Brain pericyte (primary cell): ENCODE measurements at regions not wholly inside any gene's neighbourhood (a gene's known extent, or its start where the extent isn't known, plus 50 kb on each side); places are given as distances from the start of the nearest gene placed in this dataset.

Experiments
- DNase-seq: peaks from one replicate; pipeline ENCODE4 v3.0.0-alpha.2; 2012; ENCODE audit warnings: low read depth, low spot score

DNA sequence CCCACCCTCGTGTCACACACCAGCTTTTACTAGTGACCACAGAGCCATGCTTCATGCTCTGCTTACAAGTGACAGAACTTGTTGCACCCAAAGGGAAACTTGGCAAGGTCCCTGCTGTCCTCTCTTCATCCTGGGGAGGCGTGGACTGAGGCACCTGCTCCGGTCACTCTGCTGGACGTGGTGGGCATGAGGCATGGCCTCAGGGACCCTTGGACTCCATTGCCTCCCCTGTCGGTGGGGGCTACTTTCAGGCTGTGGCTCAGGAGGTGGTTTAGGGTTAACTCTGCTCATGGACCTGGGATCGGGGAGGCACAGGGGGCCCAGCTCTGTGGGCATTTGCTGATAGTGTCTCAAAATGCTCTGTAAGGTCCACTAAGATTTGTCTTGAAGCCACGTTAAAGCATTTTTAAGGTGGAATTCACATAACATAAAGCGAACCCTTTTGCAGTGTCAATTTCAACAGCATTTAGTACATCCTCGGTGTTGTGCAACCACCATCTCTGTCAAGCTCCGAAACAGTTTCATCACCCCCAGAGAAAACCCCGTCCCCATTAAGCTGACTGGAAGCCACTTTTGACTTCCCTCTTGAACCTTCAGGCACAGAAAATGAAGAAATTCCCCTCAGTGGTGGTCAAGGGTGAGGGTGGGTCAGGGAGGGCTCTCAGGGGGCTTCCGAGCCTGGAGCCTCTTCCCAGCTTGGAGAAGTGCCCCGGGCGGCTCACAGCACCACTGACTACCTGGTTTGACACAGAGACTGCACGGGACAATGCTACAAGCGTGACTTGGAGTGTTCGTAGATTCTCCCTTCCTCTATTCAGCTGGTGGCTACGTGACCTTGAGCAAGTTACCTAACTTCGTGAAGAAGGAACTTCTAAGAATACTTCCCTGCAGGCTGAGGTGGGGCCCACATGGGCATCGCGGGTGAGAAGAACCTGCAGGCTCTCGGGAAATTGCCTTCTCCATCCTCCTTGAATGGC lies 100.0 kb upstream of the HDAC4 start:
- DNase-seq, result no peak

DNA sequence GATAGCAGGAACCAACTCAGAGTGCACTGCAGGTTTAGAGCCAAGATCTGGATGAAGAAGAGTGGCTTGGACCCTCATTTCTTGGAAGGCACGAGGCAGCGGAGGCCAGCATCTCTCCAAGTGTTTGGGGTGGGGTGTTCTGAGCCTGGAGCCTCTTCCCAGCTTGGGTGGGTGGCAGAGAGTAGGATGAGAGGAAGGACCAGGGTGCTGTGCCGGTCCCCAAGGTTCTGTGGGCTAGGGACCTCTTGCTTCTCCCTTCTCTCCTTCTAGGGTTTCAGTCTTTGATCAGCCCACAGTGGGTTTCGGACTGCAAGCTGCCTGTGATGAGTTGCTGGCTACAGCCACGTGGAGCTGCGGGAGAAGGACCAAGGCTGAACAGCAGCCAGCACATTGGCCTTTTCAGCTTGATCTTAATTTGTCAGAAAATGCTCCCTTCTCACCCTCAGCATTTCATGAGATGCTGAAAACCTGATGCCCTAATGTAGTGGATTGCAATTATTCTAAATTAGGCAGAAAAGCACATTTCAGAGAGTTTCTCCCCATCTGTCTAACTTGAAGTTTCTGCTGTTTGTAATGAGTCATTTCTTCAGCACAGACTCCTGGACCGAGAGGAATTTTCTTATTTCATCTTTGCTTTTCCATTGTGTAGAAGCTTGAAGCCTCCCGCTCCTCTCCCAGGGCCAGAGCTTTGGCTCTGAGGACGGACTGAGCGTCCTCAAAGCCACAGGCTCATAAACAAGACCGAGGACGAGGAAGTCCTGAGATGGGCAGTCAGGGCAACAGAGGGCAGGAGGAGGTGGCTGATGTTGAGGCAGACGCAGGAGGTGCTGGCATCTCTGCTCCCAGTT lies 99.1 kb upstream of the HDAC4 start:
- no peak for DNase-seq

DNA sequence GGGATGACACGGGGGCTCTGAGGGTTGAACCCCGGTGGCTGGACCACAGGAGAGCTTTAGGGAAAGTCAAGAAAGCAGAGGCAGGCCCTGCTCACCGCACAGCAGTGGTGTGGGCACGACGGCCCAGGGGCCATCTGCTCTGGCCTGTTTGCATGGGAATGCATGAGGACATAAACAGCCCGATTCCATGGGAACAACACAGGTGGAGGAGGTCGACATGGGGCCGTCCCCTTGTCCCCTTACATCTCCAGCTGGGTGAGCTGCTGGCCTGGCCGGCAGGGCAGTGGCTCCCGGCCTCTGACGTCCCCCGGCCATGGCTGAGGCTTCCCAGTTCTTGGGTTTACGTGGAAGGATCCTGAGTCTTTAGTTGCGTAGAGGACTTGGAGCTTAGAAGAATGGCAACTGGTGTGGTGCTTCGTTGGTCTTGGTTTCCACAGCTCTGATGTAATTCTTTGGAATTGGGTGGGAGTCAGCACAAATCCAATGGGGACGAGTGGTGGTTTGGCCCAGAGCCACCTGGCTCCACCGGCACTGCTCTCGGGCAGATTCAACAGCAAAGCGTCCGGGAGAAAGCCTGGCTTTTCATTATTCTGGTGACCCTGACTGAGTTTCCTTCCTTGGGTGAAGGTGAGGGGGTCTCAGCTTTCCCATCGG lies 98.3 kb upstream of the HDAC4 start:
- no peak for DNase-seq

DNA sequence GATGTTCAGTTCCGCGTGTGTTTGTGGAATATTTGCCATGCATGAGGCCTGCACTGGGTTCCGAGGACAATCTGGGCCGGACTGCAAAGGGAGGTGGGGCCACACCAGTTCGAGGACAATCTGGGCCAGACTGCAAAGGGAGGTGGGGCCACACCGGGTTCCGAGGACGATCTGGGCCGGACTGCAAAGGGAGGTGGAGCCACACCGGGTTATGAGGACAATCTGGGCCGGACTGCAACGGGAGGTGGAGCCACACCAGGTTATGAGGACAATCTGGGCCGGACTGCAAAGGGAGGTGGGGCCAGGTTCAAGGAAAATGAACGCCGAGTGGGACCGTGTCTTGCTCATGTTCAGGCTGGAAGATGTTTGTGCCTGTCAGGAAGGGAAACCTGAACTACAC lies 97.8 kb upstream of the HDAC4 start:
- no peak for DNase-seq

DNA sequence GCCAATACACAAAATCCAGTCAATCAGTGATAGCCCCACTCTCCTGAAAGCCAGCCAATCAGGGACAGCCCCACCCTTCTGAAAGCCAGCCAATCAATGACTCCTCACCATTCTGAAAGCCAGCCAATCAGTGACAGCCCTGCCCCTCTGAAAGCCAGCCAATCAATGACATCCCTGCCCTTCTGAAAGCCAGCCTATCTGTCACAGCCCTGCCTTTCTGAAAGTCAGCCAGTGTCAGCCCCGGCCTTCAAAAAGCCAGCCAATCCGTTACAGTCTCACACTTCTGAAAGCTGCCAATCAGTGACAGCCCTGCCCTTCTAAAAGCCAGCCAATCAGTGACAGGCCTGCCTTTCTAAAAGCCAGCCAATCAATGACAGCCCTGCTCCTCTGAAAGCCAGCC lies 95.9 kb upstream of the HDAC4 start:
- no peak for DNase-seq

DNA sequence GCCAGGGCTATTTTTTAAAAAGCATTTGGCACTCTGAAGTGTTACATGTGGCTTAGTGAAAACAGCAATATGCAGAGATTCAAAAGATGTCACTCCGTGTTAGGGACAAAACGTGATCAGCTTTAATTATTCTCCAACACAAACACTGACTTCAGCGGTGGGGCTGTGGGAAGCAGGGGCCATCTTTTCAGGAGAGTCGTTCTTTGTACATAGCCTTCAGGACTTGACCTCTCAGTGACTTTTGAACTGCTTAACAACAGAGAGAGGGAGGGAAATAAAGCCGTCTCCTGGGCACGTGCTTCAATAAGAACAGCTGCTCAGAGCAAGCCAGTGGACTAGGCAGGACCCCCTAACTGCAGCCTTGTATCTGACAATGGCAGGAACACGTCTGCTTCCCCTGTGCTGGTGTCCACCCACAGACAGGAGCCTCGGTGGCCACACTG lies 95.0 kb upstream of the HDAC4 start:
- DNase-seq, result no peak

DNA sequence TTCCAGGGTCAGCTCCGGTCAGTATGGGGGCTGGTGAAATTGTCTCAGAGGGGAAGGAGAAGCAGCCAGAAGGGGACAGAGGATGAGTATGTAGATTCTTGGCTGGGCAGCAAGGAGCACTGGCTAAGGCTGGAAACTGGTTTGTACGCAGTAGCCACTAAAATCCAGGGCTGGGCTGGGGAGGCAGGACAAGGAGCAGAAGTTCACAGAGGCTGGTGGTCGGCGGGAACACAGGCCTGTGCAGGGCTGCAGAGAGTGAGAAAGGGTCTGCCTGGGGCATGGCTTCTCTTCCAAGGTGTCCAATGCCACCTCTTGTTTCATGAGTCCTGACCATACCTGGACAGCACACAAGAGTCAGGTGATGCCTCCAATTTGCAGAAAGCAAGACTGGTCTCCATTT lies 94.4 kb upstream of the HDAC4 start:
- DNase-seq, result no peak

DNA sequence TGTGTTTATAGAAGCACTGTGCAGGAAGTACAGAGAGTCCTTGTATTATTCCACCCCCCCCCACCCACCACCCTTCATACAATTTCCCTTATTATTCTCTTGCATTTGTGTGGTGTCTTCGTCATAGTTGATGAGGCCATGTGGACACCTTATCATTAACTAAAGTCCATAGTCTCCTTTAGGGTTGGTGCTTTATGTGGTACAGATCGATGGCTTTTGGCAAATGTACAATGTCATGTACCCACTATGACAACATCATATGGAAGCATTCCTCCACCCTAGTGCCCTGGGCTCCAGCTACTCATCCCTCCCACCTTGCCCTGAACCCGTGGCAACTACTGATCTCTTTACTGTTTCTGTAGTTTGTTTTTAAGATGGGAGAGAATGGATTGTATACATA lies 93.8 kb upstream of the HDAC4 start:
- DNase-seq, result no peak

DNA sequence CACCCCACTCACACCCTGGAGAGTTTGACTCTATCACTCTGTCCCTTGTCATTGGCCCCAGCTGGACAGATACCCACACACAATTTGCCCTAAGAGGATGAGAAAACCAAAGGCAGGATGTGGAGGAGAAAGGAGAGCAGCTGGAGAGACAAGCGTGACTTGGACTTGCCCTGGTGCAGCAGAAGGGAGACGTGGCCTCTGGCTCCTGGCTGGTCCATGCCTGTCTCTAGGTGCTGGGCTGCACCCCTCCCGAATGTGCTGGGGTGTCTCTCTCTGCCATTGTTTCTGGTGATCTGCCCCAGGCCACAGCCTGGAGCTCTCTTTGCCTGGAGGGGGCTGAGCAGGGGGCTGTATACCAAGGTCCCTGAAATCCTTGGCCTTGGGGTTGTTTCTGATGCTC lies 88.7 kb upstream of the HDAC4 start:
- no peak for DNase-seq

DNA sequence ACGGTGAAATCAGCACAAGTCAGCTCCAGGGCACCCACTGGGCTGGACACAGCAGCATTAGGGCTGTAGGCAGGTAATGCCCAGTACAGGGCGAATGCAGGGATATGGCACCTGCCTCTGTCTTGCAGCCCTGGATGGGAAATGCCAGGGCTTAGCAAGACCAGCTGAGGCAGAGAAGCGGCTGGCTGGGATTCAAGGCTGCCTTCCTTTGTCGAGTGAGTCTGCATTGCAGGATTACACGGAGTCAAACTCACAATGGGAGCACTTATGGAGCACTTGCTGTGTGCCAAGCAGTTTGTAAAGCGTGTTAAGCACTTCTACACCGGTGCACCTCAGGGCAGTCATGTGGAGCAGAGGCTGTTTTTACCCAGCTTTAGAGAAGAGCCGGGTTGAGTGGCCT lies 87.3 kb upstream of the HDAC4 start:
- DNase-seq, result no peak

DNA sequence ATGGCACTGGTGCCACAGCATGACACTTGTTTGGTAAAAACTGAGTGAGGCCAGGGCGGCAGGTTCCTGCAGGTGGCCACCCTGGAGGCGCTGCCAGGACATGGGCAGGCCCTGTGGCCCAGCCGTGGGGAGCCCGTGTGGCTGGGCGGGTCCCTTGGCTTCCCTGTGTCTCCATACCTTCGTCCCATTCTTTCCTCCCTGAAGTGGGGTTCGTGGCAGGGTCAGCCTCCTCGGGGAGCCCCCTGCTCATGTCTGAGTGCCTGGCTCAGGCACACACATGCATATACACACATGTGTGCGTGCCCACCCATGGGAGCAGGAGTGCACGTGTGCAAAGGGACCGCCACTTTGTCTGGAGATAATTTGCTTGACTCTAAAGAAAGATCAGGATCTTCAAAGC lies 86.5 kb upstream of the HDAC4 start:
- no peak for DNase-seq

DNA sequence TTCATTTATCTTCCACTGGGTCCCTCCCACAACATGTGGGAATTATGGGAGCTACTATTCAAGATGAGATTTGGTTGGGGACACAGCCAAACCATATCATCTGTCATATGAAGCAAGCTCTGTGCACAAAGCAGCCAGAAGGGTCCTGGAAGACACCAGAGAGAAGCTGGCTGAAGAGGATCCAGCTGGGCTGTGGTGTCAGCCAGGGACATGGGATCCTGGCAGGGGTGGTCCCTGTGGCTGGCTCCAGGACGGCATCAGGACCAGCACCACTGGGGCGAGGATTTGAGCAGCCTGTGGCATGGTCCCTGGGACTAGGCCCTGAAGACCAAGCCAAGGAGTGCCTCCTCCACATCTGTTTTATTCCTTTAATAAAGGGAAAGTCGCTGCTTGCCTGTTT lies 84.8 kb upstream of the HDAC4 start:
- no peak for DNase-seq

DNA sequence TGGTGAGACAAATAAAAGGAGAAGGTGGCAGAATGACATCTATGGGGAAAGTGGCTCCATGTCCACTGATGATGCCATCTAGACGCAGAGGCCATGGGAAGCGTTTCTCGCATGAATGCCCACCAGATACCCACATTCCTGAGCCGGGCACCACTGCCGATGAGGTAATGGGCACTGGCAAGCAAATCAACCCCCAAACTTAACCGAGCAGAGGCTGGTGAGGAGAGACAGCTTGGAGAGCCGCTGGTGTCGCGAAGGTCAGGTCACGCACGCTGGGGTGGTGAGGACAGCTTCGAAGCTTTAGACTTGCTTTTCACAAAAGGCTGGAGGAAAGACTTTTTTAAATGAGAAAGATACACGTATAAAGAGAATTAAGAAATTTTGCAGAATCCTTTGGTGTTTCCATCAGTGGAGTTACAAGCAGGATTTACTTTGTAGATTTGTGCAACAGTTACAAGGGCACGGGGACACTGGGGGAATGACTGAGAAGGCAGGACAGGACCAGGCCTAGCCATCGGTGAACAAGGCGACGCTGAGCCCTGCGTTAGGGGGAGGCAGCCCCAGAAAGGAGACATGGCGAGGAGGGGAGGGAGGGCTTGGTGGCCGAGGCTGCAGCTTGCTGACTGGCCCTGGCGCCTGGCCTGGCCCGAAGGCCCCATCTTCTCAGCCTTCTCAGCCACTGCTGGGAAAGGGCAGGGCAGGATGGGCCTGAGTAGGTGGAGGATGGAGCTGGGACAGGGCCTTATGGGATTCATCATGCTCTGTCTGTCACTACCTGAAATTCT lies 83.9 kb upstream of the HDAC4 start:
- DNase-seq, result no peak

DNA sequence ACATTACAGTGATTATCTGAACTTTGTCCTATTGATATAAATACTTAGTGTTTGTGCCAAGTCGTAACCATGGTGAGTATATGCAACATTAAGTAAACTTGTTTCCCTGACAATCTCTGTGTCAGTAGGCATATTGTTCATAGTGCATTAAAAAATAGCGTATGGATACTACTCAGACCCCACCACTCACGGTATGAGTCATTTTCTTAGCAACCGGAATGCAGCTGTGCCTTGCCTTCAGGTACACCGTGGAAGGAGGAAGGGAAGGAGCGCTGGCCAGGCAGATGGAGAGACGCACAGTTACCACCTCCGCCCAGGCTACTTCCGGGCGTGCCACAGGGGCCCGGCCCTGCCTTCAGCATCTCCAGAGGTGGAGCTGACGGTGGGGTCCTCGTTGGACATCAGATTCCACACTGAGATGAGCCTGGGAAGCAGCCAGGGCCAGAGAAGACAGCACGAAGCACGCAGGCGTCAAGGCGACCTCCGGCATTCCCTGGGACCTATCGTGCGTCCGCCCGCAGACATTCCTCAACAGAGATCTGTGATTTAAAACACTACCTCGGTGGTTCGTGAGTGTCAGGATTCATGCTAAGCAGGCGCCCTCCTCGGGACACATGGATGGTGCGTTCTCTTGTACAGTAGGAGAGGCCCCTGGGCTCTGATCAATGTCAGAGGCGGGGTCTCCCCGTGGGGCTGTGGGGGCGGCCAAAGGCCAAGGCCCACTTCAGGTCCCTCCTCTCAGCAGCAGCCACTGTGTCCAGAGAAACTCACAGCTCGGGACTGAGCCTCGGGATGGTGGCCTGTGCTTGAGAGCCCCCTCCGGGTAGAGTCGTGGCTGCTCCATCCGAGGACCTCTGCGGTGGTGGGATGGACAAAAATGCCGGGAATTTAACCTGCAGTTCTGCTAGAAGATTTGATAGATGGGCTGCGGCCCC lies 82.2 kb upstream of the HDAC4 start:
- no peak for DNase-seq

DNA sequence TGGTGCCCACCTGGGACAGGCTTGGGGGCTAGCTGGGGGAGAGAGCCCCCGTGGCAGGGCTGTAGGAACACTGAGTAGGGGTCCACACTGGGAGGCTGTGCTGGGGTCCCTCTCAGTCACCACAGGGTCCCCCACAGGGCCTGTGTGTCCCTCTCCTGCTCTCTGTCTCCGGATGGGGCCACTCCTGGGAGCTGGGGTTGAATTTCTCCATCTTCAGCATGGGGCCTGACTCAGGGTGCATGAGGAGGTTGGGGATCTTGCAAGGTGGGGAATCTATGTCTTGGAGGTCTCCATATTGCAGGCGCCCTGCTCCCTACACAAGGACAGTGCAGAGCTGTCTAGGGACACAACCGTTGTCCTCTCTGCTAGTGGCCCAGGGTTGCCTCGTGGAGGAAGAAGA lies 78.7 kb upstream of the HDAC4 start:
- DNase-seq, result no peak

DNA sequence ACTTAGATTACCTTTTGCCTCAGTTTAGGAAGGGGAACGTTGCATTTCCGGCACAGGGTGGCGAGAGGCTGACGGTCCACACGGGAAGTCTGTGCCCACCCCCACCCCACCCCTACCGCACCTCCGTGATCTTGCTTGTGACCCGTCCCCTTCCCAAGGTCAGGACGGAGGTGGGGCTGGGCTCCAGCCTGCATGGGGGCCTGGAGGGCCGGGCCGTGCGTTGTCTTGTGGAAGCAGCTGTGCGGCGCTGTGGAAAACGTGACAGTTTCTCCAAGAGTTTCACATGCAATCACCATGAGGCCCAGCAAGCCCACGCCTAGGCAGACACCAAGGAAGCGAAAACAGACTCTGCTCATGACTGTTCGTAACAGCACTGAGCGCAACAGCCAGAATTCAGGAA lies 76.8 kb upstream of the HDAC4 start:
- no peak for DNase-seq

DNA sequence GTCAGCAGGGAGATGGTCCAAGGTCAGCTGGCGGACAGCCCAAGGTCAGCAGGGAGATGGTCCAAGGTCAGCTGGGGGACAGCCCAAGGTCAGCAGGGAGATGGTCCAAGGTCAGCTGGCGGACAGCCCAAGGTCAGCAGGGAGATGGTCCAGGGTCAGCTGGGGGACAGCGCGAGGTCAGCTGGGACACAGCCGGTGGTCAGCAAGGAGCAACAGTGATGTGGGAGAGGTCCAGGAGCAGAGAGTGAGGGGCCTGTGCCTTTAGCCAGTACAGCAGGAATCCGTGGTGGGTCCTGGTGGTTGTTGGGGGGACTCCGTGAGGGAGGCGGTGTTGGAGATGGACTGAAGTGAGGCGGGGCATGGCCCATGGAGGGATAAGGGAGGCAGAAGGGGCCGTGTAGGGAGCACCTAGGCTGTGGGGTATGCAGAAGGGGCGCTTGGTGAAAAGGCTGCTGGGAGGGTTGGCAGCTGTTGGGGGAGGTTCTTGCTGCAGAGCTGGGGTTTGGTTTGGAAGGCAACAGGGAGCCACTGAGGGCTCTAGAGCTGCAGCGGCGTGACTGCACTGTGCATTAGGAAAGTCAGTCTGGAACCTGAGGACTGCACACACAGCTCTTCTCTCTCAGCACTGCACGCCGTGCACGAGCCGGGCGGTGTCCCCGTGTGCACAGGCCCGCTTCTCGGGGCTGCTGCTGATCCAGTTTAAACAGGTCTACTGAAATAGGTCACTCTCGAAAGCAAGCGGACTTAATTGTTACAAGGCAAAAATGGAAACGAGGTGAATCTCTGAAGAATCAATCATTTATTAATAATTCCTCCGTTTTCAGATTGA lies 76.2 kb upstream of the HDAC4 start:
- DNase-seq, result no peak

DNA sequence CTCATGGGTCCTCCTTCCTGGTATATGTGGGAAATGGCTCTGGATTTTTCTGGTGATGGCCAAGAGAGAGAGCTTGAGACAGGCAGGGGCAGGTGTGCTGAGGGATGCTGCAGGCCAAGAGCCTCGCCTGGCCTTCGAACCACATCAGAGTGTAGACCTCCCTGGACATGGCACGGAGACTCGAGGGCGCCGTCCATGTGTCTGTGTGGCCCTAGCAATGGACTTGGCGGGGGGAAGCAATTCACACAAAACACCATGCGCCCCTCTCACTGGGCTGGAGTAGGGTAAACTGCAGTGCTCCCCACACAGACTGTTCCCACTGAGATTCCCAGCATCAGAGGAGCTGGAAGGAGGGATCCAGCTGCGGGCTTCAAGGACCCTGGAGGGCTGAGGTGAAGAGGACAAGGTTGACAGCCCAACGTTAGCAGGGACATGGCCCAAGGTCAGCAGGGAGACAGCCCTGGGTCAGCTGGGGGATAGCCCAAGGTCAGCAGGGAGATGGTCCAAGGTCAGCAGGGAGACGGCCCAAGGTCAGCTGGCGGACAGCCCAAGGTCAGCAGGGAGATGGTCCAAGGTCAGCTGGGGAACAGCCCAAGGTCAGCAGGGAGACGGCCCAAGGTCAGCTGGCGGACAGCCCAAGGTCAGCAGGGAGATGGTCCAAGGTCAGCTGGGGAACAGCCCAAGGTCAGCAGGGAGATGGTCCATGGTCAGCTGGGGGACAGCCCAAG lies 75.4 kb upstream of the HDAC4 start:
- no peak for DNase-seq
